GM10248 (cell line): ENCODE measurements at regions not wholly inside any gene's neighbourhood (a gene's known extent, or its start where the extent isn't known, plus 50 kb on each side); places are given as distances from the start of the nearest gene placed in this dataset.

ENCODE experiments used
- CTCF ChIA-PET: fragments of 300-600 bp; sonication (Branson Sonifier 250); formaldehyde crosslinking; extraction: SDS; loops from one replicate; lab custom pipeline; 2021; ENCODE audit warnings: antibody characterized with exemption; lab: Yijun Ruan, JAX
- POLR2A ChIA-PET: fragments of 350-650 bp; sonication (Branson Sonifier 250); formaldehyde crosslinking; extraction: SDS; loops from one replicate; lab custom pipeline; 2020; ENCODE audit warnings: antibody characterized with exemption; lab: Yijun Ruan, JAX
- DNase-seq: peaks from one replicate; pipeline ENCODE4 v3.0.0; 2012; ENCODE audit errors: extremely low spot score
- TF ChIP-seq, protein P1 (sequence below): IDR thresholded peaks from 2 replicates; pipeline ENCODE4 v1.5.1; 2012; ENCODE audit warnings: mild to moderate bottlenecking, low read depth; ENCODE audit errors: extremely low read depth, missing control alignments, control extremely low read depth

DNA sequence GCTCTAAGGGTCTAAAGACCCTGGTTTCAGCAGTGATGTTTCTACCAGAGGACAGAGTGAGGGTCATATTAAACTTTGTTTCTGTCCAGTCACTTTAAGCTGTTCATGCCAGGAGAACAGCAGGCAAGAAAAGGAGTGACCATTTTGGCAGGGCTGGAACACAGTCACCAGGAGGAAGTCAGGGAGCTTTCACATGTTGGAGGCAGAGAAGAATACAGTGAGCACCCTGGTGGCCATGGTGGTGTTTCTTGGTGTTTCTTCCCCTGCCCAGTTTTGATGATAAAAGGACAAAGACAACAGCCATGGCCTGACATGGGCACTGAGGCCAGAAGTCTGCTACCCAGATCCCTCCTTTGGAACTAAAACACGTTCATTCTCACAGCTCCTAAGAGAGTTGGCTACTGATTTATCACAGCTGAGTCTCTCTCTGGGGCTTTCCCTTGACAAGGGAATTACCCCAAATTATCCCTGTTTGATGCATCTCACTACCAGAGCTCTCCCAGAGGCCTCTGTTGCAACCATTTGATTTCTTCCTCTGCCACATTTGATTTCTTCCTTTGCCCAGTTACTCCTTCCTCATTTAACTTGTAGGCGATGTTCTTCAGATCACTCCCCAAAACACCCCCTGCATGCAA, 106.4 kb upstream of the NWD2 start:
- ChIA-PET POLR2A (no interaction called here), CTCF (interaction anchor here (0.9 to 2.3 kb wide), 3 partner anchors 16 to 177 kb away, joined by 3 to 9 read pairs (median 6); no protein-coding TSS in a partner anchor)
- TF ChIP-seq, protein P1, sequence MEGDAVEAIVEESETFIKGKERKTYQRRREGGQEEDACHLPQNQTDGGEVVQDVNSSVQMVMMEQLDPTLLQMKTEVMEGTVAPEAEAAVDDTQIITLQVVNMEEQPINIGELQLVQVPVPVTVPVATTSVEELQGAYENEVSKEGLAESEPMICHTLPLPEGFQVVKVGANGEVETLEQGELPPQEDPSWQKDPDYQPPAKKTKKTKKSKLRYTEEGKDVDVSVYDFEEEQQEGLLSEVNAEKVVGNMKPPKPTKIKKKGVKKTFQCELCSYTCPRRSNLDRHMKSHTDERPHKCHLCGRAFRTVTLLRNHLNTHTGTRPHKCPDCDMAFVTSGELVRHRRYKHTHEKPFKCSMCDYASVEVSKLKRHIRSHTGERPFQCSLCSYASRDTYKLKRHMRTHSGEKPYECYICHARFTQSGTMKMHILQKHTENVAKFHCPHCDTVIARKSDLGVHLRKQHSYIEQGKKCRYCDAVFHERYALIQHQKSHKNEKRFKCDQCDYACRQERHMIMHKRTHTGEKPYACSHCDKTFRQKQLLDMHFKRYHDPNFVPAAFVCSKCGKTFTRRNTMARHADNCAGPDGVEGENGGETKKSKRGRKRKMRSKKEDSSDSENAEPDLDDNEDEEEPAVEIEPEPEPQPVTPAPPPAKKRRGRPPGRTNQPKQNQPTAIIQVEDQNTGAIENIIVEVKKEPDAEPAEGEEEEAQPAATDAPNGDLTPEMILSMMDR, result no peak
- peak; percentile 24 for DNase-seq

DNA sequence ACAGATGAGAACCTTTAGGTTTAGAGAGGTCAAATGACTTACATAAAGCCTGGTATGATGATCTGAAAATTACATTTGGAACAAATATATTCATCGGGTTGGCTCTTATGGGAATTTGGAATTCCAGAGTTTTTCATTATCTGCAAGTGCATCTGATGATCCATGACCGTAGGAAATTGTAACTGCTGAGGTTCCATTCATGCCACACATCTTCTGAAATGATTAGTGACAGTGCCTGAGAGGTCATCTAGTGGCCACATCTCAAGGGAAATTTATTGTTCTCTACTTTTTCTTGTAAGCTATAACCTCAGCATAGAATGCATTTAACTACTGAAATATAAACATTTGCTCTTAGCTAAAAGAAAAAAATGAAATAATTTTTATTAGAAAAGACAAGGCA, 105.8 kb upstream of the NWD2 start:
- ChIA-PET POLR2A (no interaction called here), CTCF (interaction anchor here (1.6 to 2.3 kb wide), 2 partner anchors 17 to 18 kb away, joined by 6 to 9 read pairs; no protein-coding TSS in a partner anchor)
- TF ChIP-seq, protein P1, result no peak
- no peak for DNase-seq

DNA sequence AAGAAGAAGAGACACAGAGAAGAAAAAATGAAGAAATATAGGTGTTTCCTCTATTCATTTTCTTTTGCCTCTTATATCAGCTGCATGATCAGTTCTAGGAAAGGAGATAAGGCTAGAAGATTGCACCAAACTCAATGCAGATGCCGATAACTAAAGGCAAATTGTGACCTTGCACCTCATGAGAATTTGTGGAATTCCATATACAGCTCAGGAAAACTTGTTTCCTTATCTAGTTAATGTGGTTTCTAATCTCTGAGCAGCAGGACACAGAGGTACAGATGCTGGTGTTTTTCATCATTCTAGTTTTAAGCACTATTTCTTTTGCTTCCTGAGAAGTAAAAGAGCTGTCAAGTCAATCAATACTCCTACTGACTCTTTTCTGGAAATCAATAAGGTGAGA, 104.6 kb upstream of the NWD2 start:
- DNase-seq, result no peak
- CTCF ChIA-PET, result interaction anchor here (1.4 kb wide), 1 partner anchor 18 kb away, joined by 3 read pairs; no protein-coding TSS in a partner anchor
- TF ChIP-seq, protein P1, result no peak
- POLR2A ChIA-PET, result interaction anchor here (0.5 kb wide), 1 partner anchor 1384 kb away, joined by 3 read pairs; no protein-coding TSS in a partner anchor

DNA sequence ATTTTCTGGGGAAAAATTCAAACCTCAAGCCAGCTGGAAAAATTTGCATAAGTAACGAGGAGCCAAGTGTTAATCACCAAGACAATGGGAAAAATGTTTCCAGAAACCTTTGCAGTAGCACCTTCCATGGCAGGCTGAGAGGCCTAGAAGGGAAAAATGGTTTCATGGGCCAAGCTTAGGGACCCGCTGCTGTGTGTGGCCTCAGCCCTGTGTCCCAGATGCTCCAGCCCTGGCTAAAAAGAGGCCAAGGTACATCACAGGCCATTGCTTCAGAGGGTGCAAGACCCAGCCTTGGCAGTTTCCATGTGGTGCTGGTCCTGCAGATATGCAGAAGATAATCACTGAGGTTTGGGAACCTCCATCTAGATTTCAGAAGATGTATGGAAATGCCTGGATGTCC, 98.3 kb upstream of the NWD2 start:
- TF ChIP-seq, protein P1, result no peak
- ChIA-PET POLR2A (no interaction called here), CTCF (no interaction called here)
- no peak for DNase-seq

DNA sequence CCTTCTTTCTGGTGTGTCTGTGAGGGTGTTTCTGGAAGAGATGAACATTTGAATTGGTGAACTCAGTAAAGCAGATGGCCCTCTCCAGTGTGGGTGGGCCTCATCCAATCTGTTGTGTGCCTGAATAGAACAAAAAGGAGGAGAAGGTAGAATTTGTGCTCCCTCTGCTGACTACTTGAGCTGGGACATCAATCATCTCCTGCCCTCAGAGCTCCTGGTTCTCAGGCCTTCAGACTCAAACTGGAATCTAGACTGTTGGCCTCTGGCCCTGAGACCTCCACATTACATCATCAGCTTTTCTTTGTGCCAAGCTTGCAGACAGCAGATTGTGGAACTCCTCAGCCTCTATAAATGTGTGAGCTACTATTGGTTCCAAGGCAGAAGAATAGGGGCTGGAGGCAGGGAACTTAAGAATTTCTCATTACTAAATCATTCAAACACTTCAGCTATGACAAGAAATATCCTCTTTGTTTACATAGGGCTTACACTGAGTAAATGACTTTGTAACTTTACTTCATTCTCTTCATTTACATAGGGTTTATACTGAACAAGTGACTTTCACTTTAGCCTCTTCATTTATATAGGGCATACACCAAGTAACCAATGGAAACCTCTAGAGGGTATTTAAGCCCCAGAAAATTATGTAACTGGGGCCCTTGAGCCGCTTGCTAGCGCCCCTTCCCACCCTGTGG, 86.9 kb upstream of the NWD2 start:
- CTCF ChIA-PET, result interaction anchor here (0.9 to 1.7 kb wide), 4 partner anchors 17 to 90 kb away, joined by 3 to 6 read pairs (median 3); no protein-coding TSS in a partner anchor
- POLR2A ChIA-PET, result no interaction called here
- TF ChIP-seq, protein P1, result no peak
- no peak for DNase-seq

DNA sequence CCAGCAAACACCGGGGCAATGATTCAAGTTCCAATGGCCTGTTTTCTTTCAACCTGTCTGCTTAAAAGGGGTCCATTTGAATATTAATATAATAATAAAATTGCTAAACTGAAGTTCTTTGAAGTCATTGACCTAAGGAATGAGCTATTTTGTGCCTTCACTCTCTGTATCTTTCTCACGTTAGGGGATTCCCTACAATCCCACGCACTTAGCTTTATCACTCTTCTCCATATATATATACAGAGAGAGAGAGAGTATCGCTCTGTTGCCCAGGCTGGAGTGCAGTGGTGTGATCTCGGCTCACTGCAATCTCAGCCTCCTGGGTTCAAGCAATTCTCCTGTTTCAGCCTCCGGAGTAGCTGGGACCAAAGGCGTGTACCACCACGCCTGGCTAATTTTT, 83.9 kb upstream of the NWD2 start:
- CTCF ChIA-PET, result no interaction called here
- TF ChIP-seq, protein P1, result no peak
- DNase-seq, result no peak
- POLR2A ChIA-PET, result no interaction called here
